GM18499 (cell line): ENCODE measurements at regions not wholly inside any gene's neighbourhood (a gene's known extent, or its start where the extent isn't known, plus 50 kb on each side); places are given as distances from the start of the nearest gene placed in this dataset.

ENCODE experiments used
- ATAC-seq: cut with Tn5 transposase; IDR thresholded peaks from one replicate; pipeline ENCODE4 v1.9.1; 2021; ENCODE audit warnings: moderate number of reproducible peaks; ENCODE audit not compliant: insufficient read depth, unreplicated experiment

- no peak for ATAC-seq
Measured at GRCh38 chr6:148650941-148651505, 95.8 kb upstream of the UST start.

- ATAC-seq, result no peak
Measured at GRCh38 chr6:148652205-148652604, 94.6 kb upstream of the UST start.

GRCh38 chr6:148653138-148653776 lies 93.6 kb upstream of the UST start:
- no peak for ATAC-seq

GRCh38 chr6:148657048-148657447 lies 89.8 kb upstream of the UST start:
- no peak for ATAC-seq

- no peak for ATAC-seq
Measured at GRCh38 chr6:148658681-148659430, 88.0 kb upstream of the UST start.

GRCh38 chr6:148667395-148667794 lies 79.4 kb upstream of the UST start:
- ATAC-seq, result no peak

GRCh38 chr6:148671085-148671484 lies 75.7 kb upstream of the UST start:
- ATAC-seq, result no peak

GRCh38 chr6:148671952-148672351 lies 74.9 kb upstream of the UST start:
- no peak for ATAC-seq

DNA sequence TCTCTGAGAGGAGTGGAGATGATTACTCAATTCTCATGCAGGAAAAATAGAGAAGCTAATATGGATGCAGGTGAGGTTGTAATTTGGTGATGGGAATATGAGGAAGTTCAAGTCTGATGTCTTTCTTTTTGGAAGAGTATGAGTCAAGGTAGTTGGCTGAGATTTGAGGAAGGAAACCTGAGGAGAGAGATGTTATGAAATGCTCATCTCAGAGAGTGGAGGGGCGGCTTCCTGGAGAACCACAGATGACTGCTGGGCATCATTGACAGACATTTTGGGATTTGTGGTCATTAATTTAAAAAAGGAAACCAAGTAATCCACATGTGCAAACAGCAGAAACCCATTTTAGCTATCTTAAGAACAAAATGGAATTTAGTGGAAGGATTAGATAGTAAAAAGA lies 72.5 kb upstream of the UST start:
- no peak for ATAC-seq

DNA sequence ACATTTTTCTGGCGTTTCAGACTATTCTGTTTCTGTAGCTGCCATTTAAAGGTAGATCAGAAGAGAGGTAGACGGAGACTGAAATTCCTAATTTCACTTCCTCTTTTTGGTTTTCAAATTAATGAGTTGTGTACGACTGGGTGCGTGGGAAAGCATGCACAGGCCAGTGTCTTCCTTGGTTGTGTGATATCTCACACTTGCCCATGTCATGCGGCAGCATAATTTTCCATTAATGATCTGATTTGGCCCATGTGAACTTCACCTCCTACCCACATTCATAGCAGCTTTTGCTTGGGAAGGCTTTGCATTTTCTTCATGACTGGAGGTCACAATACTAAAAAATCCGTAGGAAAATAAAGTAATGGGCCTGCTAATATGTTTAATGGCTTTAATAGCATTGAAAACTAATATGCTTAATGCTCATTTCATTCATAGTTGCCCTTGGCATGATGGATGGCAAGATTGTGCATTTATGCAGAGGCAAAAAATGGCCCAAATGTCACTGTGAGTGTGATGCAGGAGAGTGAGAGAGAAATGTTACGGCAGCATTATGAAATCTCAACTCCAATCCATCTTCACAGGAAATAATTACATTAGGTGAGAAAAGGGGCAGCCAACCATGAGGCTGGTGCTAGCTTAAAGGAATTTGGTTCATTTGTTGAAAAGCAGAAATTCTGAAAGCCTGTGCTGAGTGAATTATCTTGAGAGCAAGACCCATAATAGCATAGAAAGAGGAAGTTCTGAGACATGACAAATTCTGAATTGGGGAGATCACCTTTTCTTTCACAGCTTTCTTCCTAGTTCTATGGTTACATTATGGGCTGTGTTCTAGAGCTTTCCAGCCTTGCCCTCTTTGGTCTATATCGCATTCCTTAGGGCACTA lies 69.0 kb upstream of the UST start:
- ATAC-seq, result peak; percentile 78

- no peak for ATAC-seq
Measured at GRCh38 chr6:148678682-148679081, 68.1 kb upstream of the UST start.

DNA sequence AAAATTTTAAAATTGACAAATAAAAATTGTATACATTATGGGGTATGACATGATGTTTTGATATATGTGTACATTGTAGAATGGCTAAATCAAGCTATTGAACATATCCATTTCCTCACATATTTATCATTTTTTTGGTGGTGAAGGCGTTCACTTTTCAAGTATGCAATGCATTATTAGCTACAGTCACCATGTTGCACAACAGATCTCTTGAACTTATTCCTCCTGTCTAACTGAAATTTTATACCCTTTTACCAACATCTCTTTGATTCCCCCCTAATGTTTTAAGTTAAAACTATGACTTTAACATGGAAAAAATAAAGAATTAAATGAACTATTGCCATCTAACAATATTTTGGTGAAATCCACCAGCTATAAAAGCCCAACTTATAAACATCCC lies 65.2 kb upstream of the UST start:
- no peak for ATAC-seq

GRCh38 chr6:148682252-148682651 lies 64.6 kb upstream of the UST start:
- ATAC-seq, result no peak

GRCh38 chr6:148682990-148683389 lies 63.8 kb upstream of the UST start:
- ATAC-seq, result no peak

DNA sequence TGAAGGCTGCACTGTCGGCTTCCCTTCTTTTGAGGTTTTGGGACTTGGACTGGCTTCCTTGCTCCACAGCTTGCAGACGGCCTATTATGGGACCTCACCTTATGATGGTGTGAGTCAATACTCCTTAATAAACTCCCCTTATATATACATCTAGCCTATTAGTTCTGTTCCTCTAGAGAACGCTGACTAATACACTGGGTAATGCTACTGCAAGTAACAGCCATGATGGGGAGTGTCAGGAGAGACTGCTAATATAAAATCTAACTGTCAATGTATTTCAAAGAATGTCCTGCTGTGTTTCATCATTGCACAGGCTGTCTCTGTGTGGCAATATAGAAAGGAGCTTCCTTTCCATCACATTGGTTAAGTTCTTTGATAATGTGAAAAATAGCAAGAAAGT lies 57.7 kb upstream of the UST start:
- ATAC-seq, result no peak

DNA sequence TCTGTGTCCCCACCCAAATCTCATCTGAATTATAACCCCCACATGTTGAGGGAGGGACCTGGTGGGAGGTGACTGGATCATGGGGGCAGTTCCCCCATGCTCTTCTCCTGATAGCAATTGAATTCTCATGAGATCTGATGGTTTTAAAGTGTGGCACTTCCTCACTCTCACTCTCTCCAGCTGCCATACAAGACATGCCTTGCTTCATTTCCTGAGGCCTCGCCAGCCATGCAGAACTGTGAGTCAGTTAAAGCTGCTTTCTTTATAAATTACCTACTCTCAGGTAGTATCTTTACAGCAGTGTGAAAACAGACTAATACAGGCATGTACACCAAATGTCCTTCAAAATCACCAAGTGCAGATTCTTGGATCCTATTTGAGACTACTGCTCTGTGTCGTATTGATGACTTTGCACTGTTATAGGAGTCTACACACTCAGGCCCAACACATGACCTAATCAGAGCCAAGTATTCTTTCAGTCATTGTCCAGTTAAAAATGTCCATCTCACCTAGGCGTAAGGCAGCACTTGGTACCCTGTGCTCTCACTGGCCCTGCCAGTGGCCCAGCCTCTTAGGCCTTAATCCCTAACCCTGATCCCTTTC lies 52.8 kb upstream of the UST start:
- ATAC-seq, result peak; percentile 65
